GM12878 (cell line): ENCODE measurements at regions not wholly inside any gene's neighbourhood (a gene's known extent, or its start where the extent isn't known, plus 50 kb on each side); places are given as distances from the start of the nearest gene placed in this dataset.

Source experiments
- ATAC-seq: fragments of 200-7000 bp; cut with Tn5 transposase; 3 replicates; pipeline ENCODE4 v1.9.1; 2020; ENCODE audit warnings: mild to moderate bottlenecking, moderate library complexity
- BruUV-seq: library from RNA; stranded (reverse); fragments of 400-500 nt; replicated peaks from 2 replicates; lab custom pipeline; 2021; lab: Mats Ljungman, UMichigan
- CTCF ChIA-PET: fragments of 300-600 bp; sonication (Branson Sonifier 250); formaldehyde crosslinking; extraction: SDS; loops from one replicate; lab custom pipeline; 2021; ENCODE audit warnings: inconsistent platforms; lab: Yijun Ruan, JAX
- POLR2A ChIA-PET: fragments of 350-600 bp; formaldehyde crosslinking; extraction: SDS; loops from one replicate; lab custom pipeline; 2021; ENCODE audit warnings: inconsistent platforms; lab: Charles Lee
- RAD21 ChIA-PET: fragments of 300-600 bp; sonication (Branson Sonifier 250); formaldehyde crosslinking; loops from one replicate; lab custom pipeline; 2023; ENCODE audit warnings: antibody characterized with exemption; ENCODE audit not compliant: unreplicated experiment; lab: Charles Lee
- SMC1A ChIA-PET: fragments of 300-600 bp; sonication (Branson Sonifier 250); formaldehyde crosslinking; loops from one replicate; lab custom pipeline; 2023; ENCODE audit not compliant: unreplicated experiment, uncharacterized antibody; lab: Charles Lee
- DNase-seq: peaks from one replicate; pipeline ENCODE4 v3.0.0-alpha.2; 2011; ENCODE audit warnings: low read depth, low spot score
- FAIRE-seq: peaks from 3 replicates; lab custom pipeline; 2011; peaks lifted over from hg19 to GRCh38; lab: Jason Lieb, UNC
- H2AFZ ChIP-seq: 2 replicates; pipeline ENCODE4 v1.6.0; 2011; ENCODE audit warnings: low read depth, low read length, control low read depth; ENCODE audit not compliant: control insufficient read depth
- H3K27ac ChIP-seq: 2 replicates; pipeline ENCODE4 v1.5.1; 2011; ENCODE audit warnings: control low read depth; ENCODE audit not compliant: control insufficient read depth, insufficient read depth
- H3K27me3 ChIP-seq, 2 experiments: replicated peaks in 1 of 2; 2 replicates each; pipeline versions ENCODE4 v1.6.0 to v1.6.1; 2011; ENCODE audit warnings: low read length in 1 of 2; ENCODE audit not compliant: control insufficient read depth in 2 of 2, insufficient read depth in 2 of 2
- H3K36me3 ChIP-seq, 2 experiments: 2 replicates each; pipeline ENCODE4 v1.5.1; 2011; ENCODE audit warnings: low read length in 1 of 2; ENCODE audit not compliant: control insufficient read depth in 2 of 2, insufficient read depth in 2 of 2
- H3K4me1 ChIP-seq: 2 replicates; pipeline ENCODE4 v1.6.1; 2011; ENCODE audit warnings: mild to moderate bottlenecking, low read length, moderate library complexity, mixed read lengths; ENCODE audit not compliant: control insufficient read depth, insufficient read depth
- H3K4me2 ChIP-seq: 2 replicates; pipeline ENCODE4 v1.6.0; 2011; ENCODE audit warnings: control low read depth; ENCODE audit not compliant: control insufficient read depth, insufficient read depth
- H3K4me3 ChIP-seq: fragments of 200-600 bp; sonication (generic); 2 replicates; pipeline ENCODE4 v1.5.1; 2016
- H3K79me2 ChIP-seq: 2 replicates; pipeline ENCODE4 v1.6.0; 2011; ENCODE audit warnings: low read length; ENCODE audit not compliant: control insufficient read depth, insufficient read depth
- H3K9ac ChIP-seq: 2 replicates; pipeline ENCODE4 v1.8.0; 2011; ENCODE audit warnings: low read length, control low read depth, mixed read lengths; ENCODE audit not compliant: control insufficient read depth, insufficient read depth
- H3K9me3 ChIP-seq: replicated peaks from 3 replicates; pipeline ENCODE4 v1.5.1; 2011; ENCODE audit warnings: mild to moderate bottlenecking, low read length; ENCODE audit not compliant: control insufficient read depth, insufficient read depth
- H4K20me1 ChIP-seq: 2 replicates; pipeline ENCODE4 v1.6.0; 2011; ENCODE audit not compliant: control insufficient read depth, insufficient read depth
- BACH1 ChIP-seq: fragments of 450-650 bp; IDR thresholded peaks from 2 replicates; pipeline ENCODE4 v1.6.1; 2017; ENCODE audit warnings: mild to moderate bottlenecking, borderline replicate concordance
- BCL11A ChIP-seq: IDR thresholded peaks from 2 replicates; pipeline ENCODE4 v1.6.1; 2011; ENCODE audit warnings: low read depth, low read length
- CREM ChIP-seq: IDR thresholded peaks from 2 replicates; pipeline ENCODE4 v1.6.1; 2014; ENCODE audit warnings: antibody characterized with exemption, low read depth
- FOXM1 ChIP-seq: IDR thresholded peaks from 2 replicates; pipeline ENCODE4 v1.6.1; 2012; ENCODE audit warnings: low read depth, mild to moderate bottlenecking, inconsistent platforms, low read length, moderate library complexity
- MEF2B ChIP-seq: fragments of 450-650 bp; IDR thresholded peaks from 2 replicates; pipeline ENCODE4 v1.6.1; 2018; ENCODE audit warnings: mild to moderate bottlenecking, moderate library complexity; ENCODE audit not compliant: partially characterized antibody, poor library complexity, severe bottlenecking
- NFIC ChIP-seq: IDR thresholded peaks from 2 replicates; pipeline ENCODE4 v1.6.1; 2012; ENCODE audit warnings: low read depth, mild to moderate bottlenecking, inconsistent platforms, low read length, moderate library complexity
- RELA ChIP-seq: fragments of 450-650 bp; IDR thresholded peaks from 2 replicates; pipeline ENCODE4 v1.8.0; 2014; ENCODE audit warnings: borderline replicate concordance; ENCODE audit not compliant: partially characterized antibody
- SP1 ChIP-seq: IDR thresholded peaks from one replicate; pipeline ENCODE4 v1.6.1; 2011; ENCODE audit warnings: low read depth, low read length
- WGBS: methylation state at CpG from one replicate; pipeline ENCODE4 v1.1.6; 2016; ENCODE audit warnings: low lambda C conversion rate; ENCODE audit not compliant: insufficient replicate concordance, insufficient coverage; ENCODE audit errors: missing lambda C conversion rate; 5-methylcytosine and 5-hydroxymethylcytosine counted together
- in situ Hi-C: fragments of 300-500 bp; cut with MboI; formaldehyde crosslinking; loops from 9 replicates; pipeline ENCODE4 v1.14.3; 2018; ENCODE audit warnings: mixed read lengths
- intact Hi-C: fragments of 100-400 bp; cut with micrococcal nuclease; formaldehyde crosslinking; loops from one replicate; pipeline ENCODE4 v1.14.2; 2022; ENCODE audit not compliant: unreplicated experiment
- TF ChIP-seq, protein P1 (sequence below): fragments of 150-350 bp; IDR thresholded peaks from 2 replicates; pipeline ENCODE4 v1.6.1; 2016; ENCODE audit warnings: low read depth, low read length
- TF ChIP-seq, protein P2 (sequence below): fragments of 450-650 bp; IDR thresholded peaks from 2 replicates; pipeline ENCODE4 v1.6.1; 2017; ENCODE audit warnings: antibody characterized with exemption, mild to moderate bottlenecking, moderate library complexity
- TF ChIP-seq, protein P3 (sequence below): fragments of 450-650 bp; IDR thresholded peaks from 2 replicates; pipeline ENCODE4 v1.6.1; 2018; ENCODE audit warnings: borderline replicate concordance, mild to moderate bottlenecking; ENCODE audit not compliant: partially characterized antibody
- TF ChIP-seq, protein P4 (sequence below): fragments of 450-650 bp; formaldehyde crosslinking; IDR thresholded peaks from 2 replicates; pipeline ENCODE4 v1.5.0; 2022; ENCODE audit warnings: mild to moderate bottlenecking, missing genetic modification characterization

DNA sequence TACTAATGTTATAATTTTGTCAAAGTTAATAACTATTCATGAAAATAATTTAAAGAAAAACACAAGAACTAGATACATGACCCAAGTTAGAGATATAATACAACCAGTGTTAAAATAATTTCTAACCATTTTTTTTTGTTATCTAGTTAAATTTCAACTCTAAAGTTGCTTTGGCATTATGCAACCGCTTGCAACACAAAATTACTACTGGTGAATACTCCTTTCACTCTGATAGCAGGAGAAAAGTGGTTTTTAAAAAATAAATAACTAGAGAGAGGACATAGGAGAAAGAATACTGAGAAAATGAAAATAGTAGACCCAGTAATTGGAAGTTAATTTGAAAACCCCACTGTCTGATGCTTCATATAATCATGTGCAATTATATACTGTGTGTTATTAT lies 622.4 kb upstream of the GRIN3A start (continued):
- TF ChIP-seq, protein P1, sequence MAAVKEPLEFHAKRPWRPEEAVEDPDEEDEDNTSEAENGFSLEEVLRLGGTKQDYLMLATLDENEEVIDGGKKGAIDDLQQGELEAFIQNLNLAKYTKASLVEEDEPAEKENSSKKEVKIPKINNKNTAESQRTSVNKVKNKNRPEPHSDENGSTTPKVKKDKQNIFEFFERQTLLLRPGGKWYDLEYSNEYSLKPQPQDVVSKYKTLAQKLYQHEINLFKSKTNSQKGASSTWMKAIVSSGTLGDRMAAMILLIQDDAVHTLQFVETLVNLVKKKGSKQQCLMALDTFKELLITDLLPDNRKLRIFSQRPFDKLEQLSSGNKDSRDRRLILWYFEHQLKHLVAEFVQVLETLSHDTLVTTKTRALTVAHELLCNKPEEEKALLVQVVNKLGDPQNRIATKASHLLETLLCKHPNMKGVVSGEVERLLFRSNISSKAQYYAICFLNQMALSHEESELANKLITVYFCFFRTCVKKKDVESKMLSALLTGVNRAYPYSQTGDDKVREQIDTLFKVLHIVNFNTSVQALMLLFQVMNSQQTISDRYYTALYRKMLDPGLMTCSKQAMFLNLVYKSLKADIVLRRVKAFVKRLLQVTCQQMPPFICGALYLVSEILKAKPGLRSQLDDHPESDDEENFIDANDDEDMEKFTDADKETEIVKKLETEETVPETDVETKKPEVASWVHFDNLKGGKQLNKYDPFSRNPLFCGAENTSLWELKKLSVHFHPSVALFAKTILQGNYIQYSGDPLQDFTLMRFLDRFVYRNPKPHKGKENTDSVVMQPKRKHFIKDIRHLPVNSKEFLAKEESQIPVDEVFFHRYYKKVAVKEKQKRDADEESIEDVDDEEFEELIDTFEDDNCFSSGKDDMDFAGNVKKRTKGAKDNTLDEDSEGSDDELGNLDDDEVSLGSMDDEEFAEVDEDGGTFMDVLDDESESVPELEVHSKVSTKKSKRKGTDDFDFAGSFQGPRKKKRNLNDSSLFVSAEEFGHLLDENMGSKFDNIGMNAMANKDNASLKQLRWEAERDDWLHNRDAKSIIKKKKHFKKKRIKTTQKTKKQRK, result no peak
- TF ChIP-seq BACH1, result no peak
- TF ChIP-seq MEF2B, result no peak
- no peak for TF ChIP-seq RELA
- TF ChIP-seq, protein P2, sequence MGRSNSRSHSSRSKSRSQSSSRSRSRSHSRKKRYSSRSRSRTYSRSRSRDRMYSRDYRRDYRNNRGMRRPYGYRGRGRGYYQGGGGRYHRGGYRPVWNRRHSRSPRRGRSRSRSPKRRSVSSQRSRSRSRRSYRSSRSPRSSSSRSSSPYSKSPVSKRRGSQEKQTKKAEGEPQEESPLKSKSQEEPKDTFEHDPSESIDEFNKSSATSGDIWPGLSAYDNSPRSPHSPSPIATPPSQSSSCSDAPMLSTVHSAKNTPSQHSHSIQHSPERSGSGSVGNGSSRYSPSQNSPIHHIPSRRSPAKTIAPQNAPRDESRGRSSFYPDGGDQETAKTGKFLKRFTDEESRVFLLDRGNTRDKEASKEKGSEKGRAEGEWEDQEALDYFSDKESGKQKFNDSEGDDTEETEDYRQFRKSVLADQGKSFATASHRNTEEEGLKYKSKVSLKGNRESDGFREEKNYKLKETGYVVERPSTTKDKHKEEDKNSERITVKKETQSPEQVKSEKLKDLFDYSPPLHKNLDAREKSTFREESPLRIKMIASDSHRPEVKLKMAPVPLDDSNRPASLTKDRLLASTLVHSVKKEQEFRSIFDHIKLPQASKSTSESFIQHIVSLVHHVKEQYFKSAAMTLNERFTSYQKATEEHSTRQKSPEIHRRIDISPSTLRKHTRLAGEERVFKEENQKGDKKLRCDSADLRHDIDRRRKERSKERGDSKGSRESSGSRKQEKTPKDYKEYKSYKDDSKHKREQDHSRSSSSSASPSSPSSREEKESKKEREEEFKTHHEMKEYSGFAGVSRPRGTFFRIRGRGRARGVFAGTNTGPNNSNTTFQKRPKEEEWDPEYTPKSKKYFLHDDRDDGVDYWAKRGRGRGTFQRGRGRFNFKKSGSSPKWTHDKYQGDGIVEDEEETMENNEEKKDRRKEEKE, result no peak
- TF ChIP-seq FOXM1, result no peak
- no peak for TF ChIP-seq BCL11A

DNA sequence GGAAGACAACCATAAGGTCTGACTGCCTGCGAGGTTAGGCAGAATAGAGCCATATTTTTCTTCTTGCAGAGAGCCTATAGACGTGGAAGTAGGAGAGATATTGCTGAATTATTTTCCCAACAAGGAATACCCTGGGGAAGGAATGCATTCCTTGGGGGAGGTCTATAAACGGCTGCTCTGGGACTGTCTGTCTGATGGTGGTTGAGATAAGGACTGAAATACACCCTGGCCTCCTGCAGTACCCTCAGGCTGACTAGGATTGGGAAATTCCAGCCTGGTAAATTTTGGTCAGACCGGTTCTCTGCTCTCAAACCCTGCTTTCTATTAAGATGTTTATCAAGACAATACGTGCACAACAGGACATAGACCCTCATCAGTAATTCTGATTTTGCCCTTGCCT lies 617.5 kb upstream of the GRIN3A start:
- no peak overlapping the region for H2AFZ ChIP-seq
- CTCF ChIA-PET, result no interaction called here
- H4K20me1 ChIP-seq, result no peaks in the 10 kb centered on the region
- H3K36me3 ChIP-seq, result no peaks in the 10 kb centered on the region
- in situ Hi-C loops, result no loop called here
- no peak overlapping the region for H3K9ac ChIP-seq
- RAD21 ChIA-PET, result no interaction called here
- WGBS, result 13% methylated on average over 5 of the region's 5 CpGs
- SMC1A ChIA-PET, result no interaction called here
- H3K4me3 ChIP-seq, result no peak overlapping the region
- no TSS peak for BruUV-seq
- POLR2A ChIA-PET, result no interaction called here
- no peak overlapping the region for H3K27ac ChIP-seq
- ATAC-seq (no peak), FAIRE-seq (no peak), DNase-seq (no peak)
- no peak overlapping the region for H3K4me2 ChIP-seq
- no peaks in the 10 kb centered on the region for H3K27me3 ChIP-seq
- no peaks in the 10 kb centered on the region for H3K4me1 ChIP-seq
- no peaks in the 10 kb centered on the region for H3K79me2 ChIP-seq
- H3K9me3 ChIP-seq, result no peaks in the 10 kb centered on the region
- intact Hi-C loops, result no loop called here
- TF ChIP-seq NFIC (no peak), CREM (no peak), SP1 (no peak)
- TF ChIP-seq, protein P3, sequence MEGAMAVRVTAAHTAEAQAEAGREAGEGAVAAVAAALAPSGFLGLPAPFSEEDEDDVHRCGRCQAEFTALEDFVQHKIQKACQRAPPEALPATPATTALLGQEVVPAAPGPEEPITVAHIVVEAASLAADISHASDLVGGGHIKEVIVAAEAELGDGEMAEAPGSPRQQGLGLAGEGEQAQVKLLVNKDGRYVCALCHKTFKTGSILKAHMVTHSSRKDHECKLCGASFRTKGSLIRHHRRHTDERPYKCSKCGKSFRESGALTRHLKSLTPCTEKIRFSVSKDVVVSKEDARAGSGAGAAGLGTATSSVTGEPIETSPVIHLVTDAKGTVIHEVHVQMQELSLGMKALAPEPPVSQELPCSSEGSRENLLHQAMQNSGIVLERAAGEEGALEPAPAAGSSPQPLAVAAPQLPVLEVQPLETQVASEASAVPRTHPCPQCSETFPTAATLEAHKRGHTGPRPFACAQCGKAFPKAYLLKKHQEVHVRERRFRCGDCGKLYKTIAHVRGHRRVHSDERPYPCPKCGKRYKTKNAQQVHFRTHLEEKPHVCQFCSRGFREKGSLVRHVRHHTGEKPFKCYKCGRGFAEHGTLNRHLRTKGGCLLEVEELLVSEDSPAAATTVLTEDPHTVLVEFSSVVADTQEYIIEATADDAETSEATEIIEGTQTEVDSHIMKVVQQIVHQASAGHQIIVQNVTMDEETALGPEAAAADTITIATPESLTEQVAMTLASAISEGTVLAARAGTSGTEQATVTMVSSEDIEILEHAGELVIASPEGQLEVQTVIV, result no peak
- TF ChIP-seq, protein P4, sequence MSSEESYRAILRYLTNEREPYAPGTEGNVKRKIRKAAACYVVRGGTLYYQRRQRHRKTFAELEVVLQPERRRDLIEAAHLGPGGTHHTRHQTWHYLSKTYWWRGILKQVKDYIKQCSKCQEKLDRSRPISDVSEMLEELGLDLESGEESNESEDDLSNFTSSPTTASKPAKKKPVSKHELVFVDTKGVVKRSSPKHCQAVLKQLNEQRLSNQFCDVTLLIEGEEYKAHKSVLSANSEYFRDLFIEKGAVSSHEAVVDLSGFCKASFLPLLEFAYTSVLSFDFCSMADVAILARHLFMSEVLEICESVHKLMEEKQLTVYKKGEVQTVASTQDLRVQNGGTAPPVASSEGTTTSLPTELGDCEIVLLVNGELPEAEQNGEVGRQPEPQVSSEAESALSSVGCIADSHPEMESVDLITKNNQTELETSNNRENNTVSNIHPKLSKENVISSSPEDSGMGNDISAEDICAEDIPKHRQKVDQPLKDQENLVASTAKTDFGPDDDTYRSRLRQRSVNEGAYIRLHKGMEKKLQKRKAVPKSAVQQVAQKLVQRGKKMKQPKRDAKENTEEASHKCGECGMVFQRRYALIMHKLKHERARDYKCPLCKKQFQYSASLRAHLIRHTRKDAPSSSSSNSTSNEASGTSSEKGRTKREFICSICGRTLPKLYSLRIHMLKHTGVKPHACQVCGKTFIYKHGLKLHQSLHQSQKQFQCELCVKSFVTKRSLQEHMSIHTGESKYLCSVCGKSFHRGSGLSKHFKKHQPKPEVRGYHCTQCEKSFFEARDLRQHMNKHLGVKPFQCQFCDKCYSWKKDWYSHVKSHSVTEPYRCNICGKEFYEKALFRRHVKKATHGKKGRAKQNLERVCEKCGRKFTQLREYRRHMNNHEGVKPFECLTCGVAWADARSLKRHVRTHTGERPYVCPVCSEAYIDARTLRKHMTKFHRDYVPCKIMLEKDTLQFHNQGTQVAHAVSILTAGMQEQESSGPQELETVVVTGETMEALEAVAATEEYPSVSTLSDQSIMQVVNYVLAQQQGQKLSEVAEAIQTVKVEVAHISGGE (CRISPR knock-in tag), result no peak
